ENCODE measurements at regions not wholly inside any gene's neighbourhood (a gene's known extent, or its start where the extent isn't known, plus 50 kb on each side); places are given as distances from the start of the nearest gene placed in this dataset.
A peak's percentile ranks its signal among the peaks of the same experiment; 100 is the strongest.
"Not testable (repeated sequence)": the region's sequence is repeated elsewhere in the genome, so short reads cannot be mapped to it uniquely, and the experiment has no call there.

DNA sequence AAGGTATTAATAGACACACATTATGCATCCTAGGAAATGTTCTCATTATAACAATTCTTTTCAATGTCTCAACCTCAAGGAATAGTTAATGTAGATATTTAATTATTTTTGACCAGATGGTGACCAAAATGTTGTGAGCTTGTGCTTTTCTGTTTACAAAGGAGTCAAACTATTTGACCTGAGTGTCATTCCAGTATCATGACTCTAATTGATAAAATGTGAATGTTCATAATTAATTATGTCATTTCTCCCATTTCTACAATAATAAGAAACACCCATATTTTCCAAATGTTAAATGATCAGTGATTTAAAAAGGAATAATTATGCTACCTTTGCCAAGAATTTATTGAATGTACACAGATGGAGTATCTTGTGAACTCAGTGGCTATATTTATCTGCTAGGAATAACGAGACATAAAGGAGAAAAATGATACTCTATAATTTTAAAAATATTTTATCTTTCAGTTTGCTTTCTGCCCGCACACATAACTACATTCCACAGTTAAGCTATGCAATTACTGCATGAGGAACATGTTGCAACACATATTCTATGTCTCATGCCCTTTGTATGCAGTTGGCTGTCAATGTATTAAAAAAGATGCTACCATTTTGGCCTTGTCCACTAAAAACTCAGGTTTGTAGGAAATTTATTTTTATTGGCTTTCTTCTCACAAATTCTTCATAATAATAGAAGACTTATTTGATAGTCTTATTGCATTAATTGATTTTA is 376.7 kb upstream of the CCDC179 start:
- no peak for DNase-seq (ENCODE audit: low read depth)

- DNase-seq (ENCODE audit: low read depth): no peak
These were observed 392.2 kb upstream of the CCDC179 start for GRCh38 chr11:23252426-23252825.

- no peak for DNase-seq (ENCODE audit: low read depth)
These were observed 396.8 kb upstream of the CCDC179 start for GRCh38 chr11:23257088-23257487.

DNA sequence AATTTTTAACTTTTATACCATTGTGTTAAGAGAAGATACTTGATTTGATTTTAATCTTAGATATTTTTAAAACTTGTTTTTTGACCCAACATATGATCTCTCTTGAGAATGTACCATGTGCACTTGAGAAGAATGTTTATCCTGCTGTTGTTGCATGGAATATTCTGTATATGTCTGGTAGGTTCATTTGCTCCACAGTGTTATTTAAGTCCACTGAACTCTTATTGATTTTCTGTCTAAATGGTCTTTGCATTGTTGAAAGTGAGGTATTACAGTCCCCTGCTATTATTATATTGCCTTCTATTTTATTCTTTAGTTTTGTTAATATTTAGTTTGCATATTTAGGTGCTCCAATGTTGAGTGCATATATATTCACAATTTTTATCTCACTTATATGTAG is 397.3 kb upstream of the CCDC179 start:
- DNase-seq (ENCODE audit: low read depth): no peak

DNA sequence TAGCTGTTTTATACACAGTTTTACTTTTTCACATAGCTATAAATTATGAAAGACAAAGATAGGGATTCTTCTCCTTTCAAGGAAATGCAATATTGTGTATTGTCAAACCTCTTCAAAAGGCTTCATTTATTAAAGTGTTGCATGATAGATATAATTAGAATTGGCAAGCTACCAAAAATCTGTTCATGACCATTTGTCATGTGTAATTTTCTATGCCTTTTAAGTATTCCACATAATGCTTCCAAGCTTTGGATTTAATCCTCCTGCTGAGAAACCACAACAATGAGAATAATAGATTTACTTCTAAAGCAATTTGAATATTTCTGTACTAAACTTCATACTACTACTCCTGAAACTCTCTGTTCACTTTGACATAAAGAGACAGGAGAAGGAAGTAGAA is 403.2 kb upstream of the CCDC179 start:
- DNase-seq (ENCODE audit: low read depth): peak; percentile 31

DNA sequence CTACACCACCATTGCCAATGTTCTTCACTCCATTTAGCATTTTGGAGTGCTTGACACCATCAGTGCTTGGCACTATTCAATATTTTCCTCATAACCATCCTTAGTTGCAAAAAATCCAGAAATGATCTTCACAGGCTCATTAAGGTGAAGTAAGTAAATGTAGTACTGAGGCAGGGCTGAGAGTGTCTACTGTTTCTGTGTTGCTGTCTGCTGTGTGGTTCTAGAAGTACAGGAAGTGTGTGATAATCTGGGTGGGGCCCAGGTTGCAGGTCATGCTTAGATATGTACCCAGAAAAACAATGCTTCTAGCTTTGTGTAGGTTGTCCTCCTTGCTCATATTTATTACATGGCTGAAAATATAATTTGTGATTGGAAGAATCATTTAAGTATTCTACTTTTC is 411.8 kb upstream of the CCDC179 start:
- DNase-seq (ENCODE audit: low read depth): no peak

GRCh38 chr11:23278121-23278520 is 417.8 kb upstream of the CCDC179 start:
- peak; percentile 83 for DNase-seq (ENCODE audit: low read depth)

DNA sequence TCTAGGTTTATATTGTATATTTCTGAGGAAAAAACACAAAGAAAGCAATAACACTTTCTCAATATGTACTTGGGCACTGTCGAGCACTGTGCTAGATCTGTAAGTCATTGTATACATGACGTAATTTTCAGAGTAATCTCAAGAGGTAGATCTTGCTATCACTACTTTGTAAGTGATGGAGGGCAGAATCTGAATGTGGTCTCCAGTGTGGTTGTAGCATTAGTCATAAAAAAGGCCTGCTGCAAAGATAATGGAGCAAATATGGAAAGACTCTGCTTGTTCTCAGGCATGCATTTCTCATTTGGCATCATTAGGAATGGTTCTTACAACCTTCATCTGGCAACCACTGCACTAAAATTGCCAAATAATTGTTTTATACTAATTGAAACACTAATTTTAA is 419.8 kb upstream of the CCDC179 start:
- DNase-seq (ENCODE audit: low read depth): peak; percentile 73

- no peak for DNase-seq (ENCODE audit: low read depth)
These were observed 423.4 kb upstream of the CCDC179 start for GRCh38 chr11:23283666-23284065.

- DNase-seq (ENCODE audit: low read depth): peak; percentile 56
These were observed 424.4 kb upstream of the CCDC179 start for GRCh38 chr11:23284631-23285030.

DNA sequence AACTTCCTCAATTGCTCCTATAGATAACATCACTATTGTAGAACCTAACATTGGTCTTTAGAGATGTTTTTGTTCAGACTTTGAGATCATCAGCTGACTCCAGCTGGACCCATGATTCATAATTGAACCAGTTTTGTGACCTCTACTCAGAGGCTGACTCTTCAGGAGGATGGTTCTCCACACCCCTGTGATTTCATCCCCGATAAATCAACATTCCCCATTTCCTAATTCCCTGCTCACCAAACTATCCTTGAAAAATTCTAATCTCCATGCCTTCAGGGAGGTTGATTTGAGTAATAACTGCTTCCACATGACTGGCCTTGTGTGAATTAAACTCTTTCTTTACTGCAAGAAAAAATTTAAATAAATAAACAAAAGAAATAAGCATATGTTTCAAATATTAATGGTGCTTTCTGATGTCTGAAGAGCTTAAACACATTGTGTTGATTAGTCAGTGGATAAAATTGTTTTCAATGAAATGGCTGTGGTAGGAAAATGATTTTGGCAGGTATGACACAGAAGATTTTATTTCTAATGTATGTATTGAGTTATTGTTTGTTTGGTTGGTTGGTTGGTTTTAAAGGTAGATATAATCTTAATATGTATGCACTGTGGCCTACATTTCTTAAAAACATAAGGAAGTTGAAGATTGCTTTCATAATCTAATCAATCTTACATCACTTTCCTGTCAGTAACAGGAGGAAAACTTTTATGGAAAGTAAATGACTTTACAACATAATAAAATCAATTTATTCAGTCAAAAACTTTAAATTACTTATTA is 427.9 kb upstream of the CCDC179 start:
- DNase-seq (ENCODE audit: low read depth): peak; percentile 89

DNA sequence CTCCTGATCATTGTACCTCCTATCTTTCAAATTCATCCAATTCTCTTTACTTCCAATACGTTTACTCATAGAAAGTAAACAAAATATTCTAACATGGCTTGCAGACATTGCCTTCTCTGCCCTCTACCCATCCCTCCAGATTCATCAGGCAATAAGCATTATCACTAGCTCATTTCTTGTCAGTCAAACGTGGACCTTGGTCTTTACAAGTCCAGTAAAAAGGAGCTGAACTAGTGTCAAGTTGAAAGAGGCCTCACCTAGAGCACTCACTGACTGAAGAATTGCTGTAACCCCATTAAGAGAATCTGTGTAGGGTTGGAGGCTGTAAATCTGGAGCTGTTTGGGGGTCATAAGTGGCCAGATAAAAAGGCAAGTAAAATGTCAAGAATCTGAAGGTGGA is 435.0 kb upstream of the CCDC179 start:
- no peak for DNase-seq (ENCODE audit: low read depth)

DNA sequence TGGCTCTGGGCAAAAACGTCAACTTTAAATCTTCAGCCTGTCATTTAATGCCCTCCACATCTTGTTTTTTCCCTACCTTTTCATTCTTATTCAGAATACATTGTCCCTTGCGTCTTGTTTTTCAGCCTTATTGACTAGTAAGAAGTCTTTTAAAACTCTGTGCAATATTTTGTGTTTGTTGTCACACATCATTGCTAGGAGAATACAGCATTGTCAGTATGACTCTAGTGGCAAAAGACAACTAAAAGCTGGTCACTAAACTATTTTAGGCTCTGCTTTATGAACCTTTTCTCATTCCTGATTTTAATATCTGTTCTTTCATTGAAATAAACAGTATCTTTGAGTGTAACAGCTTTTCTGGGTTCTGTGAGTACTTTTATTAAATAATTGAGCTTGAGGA is 447.8 kb upstream of the CCDC179 start:
- DNase-seq (ENCODE audit: low read depth): no peak

- peak; percentile 71 for DNase-seq (ENCODE audit: low read depth)
These were observed 450.0 kb upstream of the CCDC179 start for GRCh38 chr11:23310276-23310675.

DNA sequence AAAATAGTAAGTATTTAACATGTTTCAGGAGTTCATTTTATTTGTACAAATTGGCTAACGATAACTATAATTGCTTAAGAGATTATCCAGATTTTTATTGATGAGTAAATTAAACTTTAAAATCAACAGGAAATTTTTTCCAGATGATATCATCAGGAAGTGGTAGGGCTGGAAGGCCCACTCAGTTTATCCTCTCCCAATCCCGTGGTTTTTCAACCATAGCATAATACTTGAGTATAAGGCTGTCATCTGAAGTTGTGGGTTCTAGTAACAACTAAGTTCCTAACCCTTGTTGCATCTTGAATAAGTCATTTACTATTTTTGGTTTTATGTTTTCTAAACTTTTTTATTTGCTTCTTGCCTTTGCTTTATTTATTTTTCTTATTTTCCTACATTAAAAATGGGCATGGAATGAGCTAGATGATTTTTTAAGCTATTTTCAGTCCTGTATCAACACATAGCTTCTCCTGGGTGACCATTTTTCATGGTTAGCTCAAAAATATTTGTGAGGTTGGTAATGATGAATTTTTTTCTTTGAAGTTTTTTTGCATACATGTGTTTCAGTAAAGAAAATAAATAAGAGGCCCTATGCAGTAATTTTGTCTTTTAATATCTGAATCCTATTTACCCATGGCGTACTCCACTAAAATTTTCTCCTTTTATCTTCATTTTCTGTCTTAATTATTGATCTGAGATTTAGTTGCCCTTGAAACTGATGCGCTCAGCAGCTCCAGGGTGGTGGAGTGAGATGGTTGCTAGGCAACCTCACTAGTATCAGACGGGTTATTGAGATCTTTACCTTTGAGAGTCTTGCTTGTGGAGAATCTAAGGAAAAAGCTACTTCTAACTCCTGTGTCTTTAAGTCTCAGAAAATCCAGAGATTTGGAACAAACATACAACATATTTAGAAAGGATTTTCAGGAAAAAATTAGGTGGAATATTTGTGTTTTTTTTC is 452.0 kb upstream of the CCDC179 start:
- DNase-seq (ENCODE audit: low read depth): peak; percentile 90

DNA sequence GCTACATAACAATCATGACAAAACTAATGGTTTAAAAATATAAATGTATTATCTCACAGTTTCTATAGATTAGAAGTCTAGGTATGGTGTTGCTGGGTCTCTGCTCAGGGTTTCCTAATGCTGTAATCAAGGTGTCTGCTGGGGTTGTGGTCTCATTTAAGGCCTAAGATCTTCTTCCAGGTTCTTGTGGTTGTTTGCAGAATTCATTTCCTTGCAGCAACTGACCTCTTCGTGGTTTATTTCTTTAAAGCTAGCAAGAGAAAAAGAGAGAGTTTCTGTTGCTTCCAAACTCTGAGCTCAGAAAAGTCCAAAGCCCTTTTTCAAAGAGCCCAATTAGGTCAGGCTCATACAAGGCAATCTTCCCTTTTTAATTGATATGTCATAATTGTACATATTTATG is 452.7 kb upstream of the CCDC179 start:
- DNase-seq (ENCODE audit: low read depth): peak; percentile 71

- peak; percentile 53 for DNase-seq (ENCODE audit: low read depth)
These were observed 453.9 kb upstream of the CCDC179 start for GRCh38 chr11:23314162-23314561.

DNA sequence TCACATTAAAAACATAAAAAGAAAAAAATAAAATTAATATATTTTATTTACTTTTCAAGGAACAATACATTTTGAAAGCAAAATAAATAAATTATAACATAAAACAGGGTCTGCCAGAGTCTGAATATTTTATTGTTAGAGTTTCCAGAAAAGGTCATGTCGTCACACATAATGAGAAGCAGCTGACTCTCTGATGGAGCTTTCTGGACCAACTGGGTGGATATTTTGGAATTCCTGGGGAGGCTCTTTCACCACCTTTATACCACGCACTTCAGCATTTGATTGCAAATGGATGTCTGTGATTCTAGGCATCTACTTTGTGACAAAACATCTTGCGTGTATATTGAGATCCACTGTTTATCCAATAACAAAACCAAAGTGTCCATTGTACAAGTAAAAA is 455.0 kb upstream of the CCDC179 start:
- DNase-seq (ENCODE audit: low read depth): no peak

DNA sequence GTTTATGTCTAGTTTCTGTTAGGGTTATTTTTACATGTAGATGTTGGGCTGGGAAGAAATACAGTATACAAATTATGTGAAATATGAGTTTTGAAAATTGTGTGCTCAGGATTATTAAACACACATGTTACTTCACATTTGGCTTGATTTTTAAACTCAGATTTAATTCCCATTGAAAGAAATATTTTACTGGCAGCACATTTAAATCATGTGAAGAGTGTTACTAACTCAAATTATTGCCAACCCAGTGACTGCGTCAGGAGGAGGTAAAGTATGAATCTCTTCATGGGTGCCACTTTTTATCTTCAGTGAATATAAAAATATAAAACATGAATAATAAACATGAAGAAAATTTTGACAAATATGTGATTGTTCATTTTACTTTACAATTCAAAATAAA is 457.5 kb upstream of the CCDC179 start:
- no peak for DNase-seq (ENCODE audit: low read depth)

DNA sequence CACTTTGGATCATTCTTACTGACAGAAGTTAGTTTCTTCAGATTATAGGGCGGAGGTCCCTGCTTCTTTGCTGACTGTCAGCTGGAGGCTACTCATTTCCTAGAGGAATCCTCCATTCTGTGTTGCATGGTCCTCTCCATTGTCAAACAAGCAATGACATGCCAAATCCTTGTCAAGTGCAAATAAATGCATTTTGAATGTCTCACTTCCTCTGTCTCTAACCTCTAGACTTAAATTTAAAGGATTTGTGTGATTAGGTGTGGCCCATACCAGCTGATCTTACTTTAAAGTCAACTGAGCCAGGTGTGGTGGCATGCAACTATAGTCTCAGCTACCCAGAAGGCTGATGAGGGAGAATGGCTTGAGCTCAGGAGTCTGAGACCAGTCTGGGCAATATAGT is 458.4 kb upstream of the CCDC179 start:
- DNase-seq (ENCODE audit: low read depth): no peak

- DNase-seq (ENCODE audit: low read depth): peak; percentile 81
These were observed 459.9 kb upstream of the CCDC179 start for GRCh38 chr11:23320131-23320530.

- not testable (repeated sequence) for DNase-seq (ENCODE audit: low read depth)
These were observed 475.3 kb upstream of the CCDC179 start for GRCh38 chr11:23335586-23335985.

All from M059J (cell line).